Activated B cell treated with CpG ODN at 0.5 μM for 24 hours (primary cell): ENCODE measurements at regions not wholly inside any gene's neighbourhood (a gene's known extent, or its start where the extent isn't known, plus 50 kb on each side); places are given as distances from the start of the nearest gene placed in this dataset.

Experiments used
- ATAC-seq: fragments of 200-7000 bp; cut with Tn5 transposase; one replicate; pipeline ENCODE4 v1.10.0; 2021; ENCODE audit warnings: low read depth, mild to moderate bottlenecking, moderate library complexity
- CTCF ChIA-PET: fragments of 350-600 bp; sonication (Branson Sonifier 250); formaldehyde crosslinking; loops from one replicate; lab custom pipeline; 2021; ENCODE audit warnings: antibody characterized with exemption; lab: Charles Lee
- POLR2A ChIA-PET: fragments of 350-600 bp; sonication (Branson Sonifier 250); formaldehyde crosslinking; loops from one replicate; lab custom pipeline; 2021; ENCODE audit warnings: antibody characterized with exemption; lab: Charles Lee
- DNase-seq: peaks from one replicate; pipeline ENCODE4 v3.0.0; 2022
- H3K27ac Mint-ChIP-seq: one replicate; pipeline ENCODE4 v1.8.0; 2020; ENCODE audit warnings: mixed read lengths
- H3K27me3 Mint-ChIP-seq: one replicate; pipeline ENCODE4 v1.8.0; 2021; ENCODE audit warnings: mixed read lengths
- H3K36me3 Mint-ChIP-seq: one replicate; pipeline ENCODE4 v1.8.0; 2021; ENCODE audit warnings: low read depth, mixed read lengths
- H3K4me1 Mint-ChIP-seq: one replicate; pipeline ENCODE4 v1.8.0; 2021; ENCODE audit warnings: mixed read lengths
- H3K4me3 Mint-ChIP-seq: one replicate; pipeline ENCODE4 v1.8.0; 2020; ENCODE audit warnings: mild to moderate bottlenecking, mixed read lengths
- H3K9me3 Mint-ChIP-seq: one replicate; pipeline ENCODE4 v1.8.0; 2020; ENCODE audit warnings: mixed read lengths
- CTCF ChIP-seq: fragments of 200-600 bp; IDR thresholded peaks from one replicate; pipeline ENCODE4 v1.8.0; 2022; ENCODE audit warnings: antibody characterized with exemption, mild to moderate bottlenecking
- intact Hi-C: fragments of 100-400 bp; cut with micrococcal nuclease; formaldehyde crosslinking; loops from one replicate; pipeline ENCODE4 v1.15.1; 2024

GRCh38 chr1:203926025-203926540 is 64.7 kb downstream of the SNRPE start:
- Mint-ChIP-seq H3K4me1 (no peaks in the 10 kb centered on the region), H3K27me3 (peaks cover 10% of the 10 kb centered on the region), H3K27ac (no peak overlapping the region), H3K9me3 (no peaks in the 10 kb centered on the region), H3K36me3 (no peaks in the 10 kb centered on the region), H3K4me3 (no peak overlapping the region)
- POLR2A ChIA-PET = no interaction called here
- intact Hi-C loops = no loop called here
- DNase-seq (no peak), ATAC-seq (no peak)
- CTCF ChIA-PET = no interaction called here
- TF ChIP-seq CTCF = no peak

DNA sequence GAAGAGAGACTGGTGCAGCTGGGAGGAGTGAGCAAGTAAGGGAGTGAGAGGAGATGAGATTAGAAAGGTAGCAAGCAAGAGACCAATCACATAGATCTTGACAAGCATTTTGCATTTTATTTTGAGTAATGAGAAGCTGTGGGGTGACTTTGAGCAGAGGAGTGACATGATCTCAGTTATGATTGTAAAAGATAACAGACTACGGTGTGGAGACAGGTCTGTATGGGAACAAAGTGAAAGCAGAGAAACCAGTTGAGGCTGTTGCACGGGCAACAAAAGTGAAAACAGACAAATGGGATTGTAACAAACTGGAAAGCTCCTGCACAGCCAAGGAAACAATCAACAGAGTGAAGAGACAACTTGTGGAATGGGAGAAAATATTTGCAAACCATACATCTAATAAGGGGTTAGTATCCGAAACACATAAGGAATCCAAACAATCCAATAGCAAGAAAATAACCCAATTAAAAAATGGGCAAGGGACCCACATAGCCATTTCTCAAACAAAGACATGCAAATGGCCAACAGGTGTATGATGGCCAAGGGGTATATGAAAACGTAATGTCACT is 68.4 kb downstream of the SNRPE start:
- TF ChIP-seq CTCF = no peak
- no peaks in the 10 kb centered on the region for H3K36me3 Mint-ChIP-seq
- H3K4me3 Mint-ChIP-seq = no peak overlapping the region
- peaks cover 18% of the 10 kb centered on the region for H3K27me3 Mint-ChIP-seq
- ATAC-seq (no peak), DNase-seq (no peak)
- POLR2A ChIA-PET = no interaction called here
- H3K9me3 Mint-ChIP-seq = no peaks in the 10 kb centered on the region
- H3K27ac Mint-ChIP-seq = no peak overlapping the region
- no peaks in the 10 kb centered on the region for H3K4me1 Mint-ChIP-seq
- CTCF ChIA-PET = no interaction called here
- intact Hi-C loops = no loop called here

DNA sequence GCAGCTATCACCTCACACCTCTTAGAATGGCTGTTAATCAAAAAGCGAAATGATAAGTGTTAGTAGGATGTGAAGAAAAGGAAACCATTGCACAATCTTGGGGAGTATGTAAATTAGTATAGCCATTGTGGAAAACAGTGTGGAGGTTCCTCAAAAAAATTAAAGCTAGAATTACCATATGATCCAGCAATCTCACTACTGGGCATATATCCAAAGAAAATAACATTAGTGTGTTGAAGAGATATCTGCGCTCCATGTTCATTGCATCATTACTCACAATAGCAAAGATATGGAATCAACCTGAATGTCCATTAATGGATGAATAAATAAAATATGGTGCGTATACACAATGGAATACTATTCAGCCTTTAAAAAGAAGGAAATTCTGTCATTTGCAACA is 68.9 kb downstream of the SNRPE start:
- Mint-ChIP-seq H3K9me3 (no peaks in the 10 kb centered on the region), H3K27me3 (peaks cover 18% of the 10 kb centered on the region), H3K4me1 (no peaks in the 10 kb centered on the region), H3K36me3 (no peaks in the 10 kb centered on the region), H3K27ac (no peak overlapping the region), H3K4me3 (no peak overlapping the region)
- no peak for DNase-seq
- CTCF ChIA-PET = no interaction called here
- POLR2A ChIA-PET = no interaction called here
- ATAC-seq = no peak
- intact Hi-C loops = no loop called here
- no peak for TF ChIP-seq CTCF

DNA sequence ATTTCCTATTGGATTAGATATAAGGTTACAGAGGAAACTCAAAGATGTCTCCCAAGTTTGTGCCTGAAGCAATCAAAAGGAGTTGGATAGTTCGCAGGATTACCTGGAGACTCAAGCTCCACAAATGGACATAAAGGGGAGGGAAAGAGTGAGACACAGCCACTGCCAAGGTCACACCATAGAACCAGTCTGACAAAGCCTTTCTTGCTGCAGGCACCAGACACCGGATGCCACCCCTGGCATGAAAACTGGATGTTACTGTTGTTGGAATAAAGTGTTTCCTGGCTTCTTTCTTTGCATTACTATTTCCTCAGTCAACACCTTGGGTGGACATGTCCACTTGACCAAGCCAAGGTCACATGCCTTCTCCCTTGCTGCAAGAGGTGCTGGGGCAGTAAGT is 70.6 kb downstream of the SNRPE start:
- H3K36me3 Mint-ChIP-seq = no peaks in the 10 kb centered on the region
- intact Hi-C loops = no loop called here
- H3K4me3 Mint-ChIP-seq = no peak overlapping the region
- peaks cover 16% of the 10 kb centered on the region for H3K27me3 Mint-ChIP-seq
- DNase-seq (no peak), ATAC-seq (no peak)
- H3K27ac Mint-ChIP-seq = no peak overlapping the region
- no peaks in the 10 kb centered on the region for H3K4me1 Mint-ChIP-seq
- TF ChIP-seq CTCF = no peak
- ChIA-PET CTCF (no interaction called here), POLR2A (no interaction called here)
- H3K9me3 Mint-ChIP-seq = no peaks in the 10 kb centered on the region

- no peaks in the 10 kb centered on the region for H3K36me3 Mint-ChIP-seq
- TF ChIP-seq CTCF = no peak
Measured at GRCh38 chr1:203932556-203932955, 71.2 kb downstream of the SNRPE start.

More at GRCh38 chr1:203932556-203932955, 71.2 kb downstream of the SNRPE start:
- H3K27ac Mint-ChIP-seq = no peak overlapping the region
- ChIA-PET POLR2A (no interaction called here), CTCF (no interaction called here)
- H3K9me3 Mint-ChIP-seq = no peaks in the 10 kb centered on the region
- no peak for ATAC-seq
- H3K4me3 Mint-ChIP-seq = no peak overlapping the region
- no peak for DNase-seq
- intact Hi-C loops = no loop called here
- no peaks in the 10 kb centered on the region for H3K4me1 Mint-ChIP-seq
- H3K27me3 Mint-ChIP-seq = peaks cover 16% of the 10 kb centered on the region
